DOHH2 (cell line): ENCODE measurements at regions not wholly inside any gene's neighbourhood (a gene's known extent, or its start where the extent isn't known, plus 50 kb on each side); places are given as distances from the start of the nearest gene placed in this dataset.
"Not testable (repeated sequence)": the region's sequence is repeated elsewhere in the genome, so short reads cannot be mapped to it uniquely, and the experiment has no call there.

Experiments used
- H3F3A ChIP-seq: fragments of 200-600 bp; sonication (generic), shearing (Covaris generic); 2 replicates; pipeline ENCODE4 v1.6.0; 2016; ENCODE audit warnings: antibody characterized with exemption, mild to moderate bottlenecking; ENCODE audit not compliant: control insufficient read depth, insufficient read depth
- H3K27ac ChIP-seq: fragments of 200-600 bp; sonication (generic); 2 replicates; pipeline ENCODE4 v1.5.1; 2014; ENCODE audit warnings: low read depth, mild to moderate bottlenecking, low read length, moderate library complexity
- H3K27me3 ChIP-seq: fragments of 200-600 bp; sonication (generic); 2 replicates; pipeline ENCODE4 v1.6.1; 2014; ENCODE audit warnings: mild to moderate bottlenecking, low read length, mixed read lengths; ENCODE audit not compliant: control insufficient read depth
- H3K36me3 ChIP-seq: fragments of 200-600 bp; sonication (generic); 2 replicates; pipeline ENCODE4 v1.6.1; 2014; ENCODE audit warnings: mild to moderate bottlenecking, low read length, moderate library complexity, mixed read lengths; ENCODE audit not compliant: control insufficient read depth
- H3K4me1 ChIP-seq: fragments of 200-600 bp; sonication (generic); 2 replicates; pipeline ENCODE4 v1.6.1; 2014; ENCODE audit warnings: mild to moderate bottlenecking, low read length, mixed read lengths; ENCODE audit not compliant: control insufficient read depth
- H3K4me2 ChIP-seq: fragments of 200-600 bp; sonication (generic); 2 replicates; pipeline ENCODE4 v1.6.0; 2014; ENCODE audit warnings: mild to moderate bottlenecking, low read length, moderate library complexity
- H3K4me3 ChIP-seq: fragments of 200-600 bp; sonication (generic); 2 replicates; pipeline ENCODE4 v1.5.1; 2014; ENCODE audit warnings: mild to moderate bottlenecking, low read length, mixed read lengths
- H3K79me2 ChIP-seq: fragments of 200-600 bp; sonication (generic); 2 replicates; pipeline ENCODE4 v1.6.1; 2014; ENCODE audit warnings: mild to moderate bottlenecking, low read length, mixed read lengths; ENCODE audit not compliant: control insufficient read depth
- H3K9me2 ChIP-seq: fragments of 200-600 bp; sonication (generic); replicated peaks from 2 replicates; pipeline ENCODE4 v1.6.1; 2014; ENCODE audit warnings: mild to moderate bottlenecking, low read length, mixed read lengths; ENCODE audit not compliant: control insufficient read depth
- H3K9me3 ChIP-seq: fragments of 200-600 bp; sonication (generic); 2 replicates; pipeline ENCODE4 v1.6.1; 2014; ENCODE audit warnings: antibody characterized with exemption, low read length, mixed read lengths; ENCODE audit not compliant: control insufficient read depth, insufficient read depth
- H4K20me1 ChIP-seq: fragments of 200-600 bp; sonication (generic); 2 replicates; pipeline ENCODE4 v1.6.0; 2014; ENCODE audit warnings: low read depth, mild to moderate bottlenecking, antibody characterized with exemption, low read length, moderate library complexity; ENCODE audit not compliant: control insufficient read depth, insufficient read depth
- TF ChIP-seq, protein P1 (sequence below): fragments of 200-600 bp; sonication (generic); IDR thresholded peaks from one replicate; pipeline ENCODE4 v1.5.1; 2014; ENCODE audit warnings: antibody characterized with exemption, mild to moderate bottlenecking, low read depth, low read length; ENCODE audit not compliant: poor library complexity, severe bottlenecking

- not testable (repeated sequence) for H3K9me2 ChIP-seq, H4K20me1 ChIP-seq, H3K4me3 ChIP-seq, H3K4me2 ChIP-seq, H3K27ac ChIP-seq, H3K4me1 ChIP-seq, H3K36me3 ChIP-seq, H3K9me3 ChIP-seq, H3K27me3 ChIP-seq, H3K79me2 ChIP-seq, H3F3A ChIP-seq
- TF ChIP-seq, protein P1, sequence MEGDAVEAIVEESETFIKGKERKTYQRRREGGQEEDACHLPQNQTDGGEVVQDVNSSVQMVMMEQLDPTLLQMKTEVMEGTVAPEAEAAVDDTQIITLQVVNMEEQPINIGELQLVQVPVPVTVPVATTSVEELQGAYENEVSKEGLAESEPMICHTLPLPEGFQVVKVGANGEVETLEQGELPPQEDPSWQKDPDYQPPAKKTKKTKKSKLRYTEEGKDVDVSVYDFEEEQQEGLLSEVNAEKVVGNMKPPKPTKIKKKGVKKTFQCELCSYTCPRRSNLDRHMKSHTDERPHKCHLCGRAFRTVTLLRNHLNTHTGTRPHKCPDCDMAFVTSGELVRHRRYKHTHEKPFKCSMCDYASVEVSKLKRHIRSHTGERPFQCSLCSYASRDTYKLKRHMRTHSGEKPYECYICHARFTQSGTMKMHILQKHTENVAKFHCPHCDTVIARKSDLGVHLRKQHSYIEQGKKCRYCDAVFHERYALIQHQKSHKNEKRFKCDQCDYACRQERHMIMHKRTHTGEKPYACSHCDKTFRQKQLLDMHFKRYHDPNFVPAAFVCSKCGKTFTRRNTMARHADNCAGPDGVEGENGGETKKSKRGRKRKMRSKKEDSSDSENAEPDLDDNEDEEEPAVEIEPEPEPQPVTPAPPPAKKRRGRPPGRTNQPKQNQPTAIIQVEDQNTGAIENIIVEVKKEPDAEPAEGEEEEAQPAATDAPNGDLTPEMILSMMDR, result peak; percentile 11
Observed at GRCh38 chr9:42798571-42798970, 615.1 kb downstream of the SPATA31A6 start.

DNA sequence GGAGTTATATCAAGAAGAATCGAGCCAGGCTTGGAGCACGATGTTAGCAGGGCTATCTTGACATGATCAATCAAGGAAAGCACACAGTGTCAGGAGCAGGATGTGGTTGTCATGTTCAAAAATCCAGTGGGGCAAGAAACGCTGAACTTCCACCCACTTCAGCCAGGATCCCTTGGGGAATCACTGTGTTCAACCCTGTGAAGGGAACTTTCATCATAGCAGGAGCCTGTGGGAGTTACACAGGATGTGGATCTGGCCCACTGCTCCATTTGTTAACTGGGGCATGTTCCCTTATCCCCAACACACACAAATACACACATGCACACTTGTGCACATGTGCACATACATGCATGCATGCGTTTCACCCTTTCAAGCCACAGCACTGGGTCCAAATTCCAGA, 619.3 kb downstream of the SPATA31A6 start:
- H3K36me3 ChIP-seq, H3F3A ChIP-seq, H3K4me1 ChIP-seq, H3K4me2 ChIP-seq, H3K9me3 ChIP-seq, H3K27ac ChIP-seq, H3K4me3 ChIP-seq, H4K20me1 ChIP-seq, H3K9me2 ChIP-seq, H3K79me2 ChIP-seq, H3K27me3 ChIP-seq: not testable (repeated sequence)

- not testable (repeated sequence) for H3K27me3 ChIP-seq, H3K4me1 ChIP-seq, H3K27ac ChIP-seq, H3K4me2 ChIP-seq, H3K9me3 ChIP-seq, H3K79me2 ChIP-seq, H3K4me3 ChIP-seq, H4K20me1 ChIP-seq, H3K36me3 ChIP-seq, H3F3A ChIP-seq, H3K9me2 ChIP-seq
Observed at GRCh38 chr9:42806674-42807073, 623.2 kb downstream of the SPATA31A6 start.

GRCh38 chr9:42821468-42821867, 638.0 kb downstream of the SPATA31A6 start:
- H3K4me1 ChIP-seq, H3K79me2 ChIP-seq, H3F3A ChIP-seq, H3K9me3 ChIP-seq, H3K27me3 ChIP-seq, H3K27ac ChIP-seq, H3K9me2 ChIP-seq, H3K4me2 ChIP-seq, H4K20me1 ChIP-seq, H3K36me3 ChIP-seq, H3K4me3 ChIP-seq: not testable (repeated sequence)

- not testable (repeated sequence) for H3K4me2 ChIP-seq, H4K20me1 ChIP-seq, H3K27me3 ChIP-seq, H3K79me2 ChIP-seq, H3F3A ChIP-seq, H3K4me1 ChIP-seq, H3K9me3 ChIP-seq, H3K36me3 ChIP-seq, H3K9me2 ChIP-seq, H3K4me3 ChIP-seq, H3K27ac ChIP-seq
Observed at GRCh38 chr9:42848156-42848555, 664.7 kb downstream of the SPATA31A6 start.

DNA sequence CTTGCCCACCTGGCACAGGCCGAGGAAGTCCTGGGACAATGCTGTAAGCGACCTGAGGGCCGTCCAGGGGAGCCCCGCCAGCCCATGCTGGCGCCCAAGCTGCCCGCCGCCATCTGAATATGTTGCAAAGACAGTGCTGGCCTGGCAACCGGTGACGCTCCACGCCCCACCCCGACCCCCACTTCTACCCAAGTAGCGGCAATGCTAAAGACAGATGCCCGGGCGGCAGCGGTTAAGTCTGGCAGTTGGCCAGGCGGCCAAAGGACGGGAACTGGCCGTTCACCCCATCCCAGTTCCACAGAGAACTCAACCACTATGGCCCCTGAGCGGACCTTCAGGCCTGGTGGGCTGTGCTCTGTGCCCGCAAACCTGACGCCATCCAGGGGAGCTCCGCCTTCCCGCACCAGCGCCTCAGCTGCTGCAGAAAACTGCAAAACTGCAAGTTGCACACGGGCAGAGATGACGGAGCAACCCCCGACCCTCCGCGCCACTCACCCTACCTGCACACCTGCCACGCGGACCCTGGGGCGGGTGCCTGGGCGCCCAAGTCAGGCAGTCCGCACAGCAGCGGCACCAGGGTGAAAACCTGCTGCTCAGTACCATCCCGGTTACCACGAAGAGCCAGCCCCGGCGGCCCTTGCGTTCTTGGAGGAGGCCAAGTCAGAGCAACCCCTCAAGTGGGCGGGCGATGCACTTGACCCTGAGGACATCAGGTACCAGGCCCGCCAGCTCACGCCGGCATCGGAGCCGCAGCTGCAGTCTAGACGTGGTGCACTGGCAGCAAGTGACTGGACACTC, 667.6 kb downstream of the SPATA31A6 start:
- H3K4me2 ChIP-seq, H3K36me3 ChIP-seq, H3K27ac ChIP-seq, H3K9me3 ChIP-seq, H3K4me3 ChIP-seq, H3K9me2 ChIP-seq, H3F3A ChIP-seq, H3K4me1 ChIP-seq, H4K20me1 ChIP-seq, H3K79me2 ChIP-seq, H3K27me3 ChIP-seq: not testable (repeated sequence)

GRCh38 chr9:42851701-42852100, 668.2 kb downstream of the SPATA31A6 start:
- not testable (repeated sequence) for H3K9me3 ChIP-seq, H4K20me1 ChIP-seq, H3K4me1 ChIP-seq, H3K27ac ChIP-seq, H3K9me2 ChIP-seq, H3F3A ChIP-seq, H3K79me2 ChIP-seq, H3K27me3 ChIP-seq, H3K4me3 ChIP-seq, H3K4me2 ChIP-seq, H3K36me3 ChIP-seq
